Adrenal gland (tissue), 9 donors: ENCODE measurements at regions not wholly inside any gene's neighbourhood (a gene's known extent, or its start where the extent isn't known, plus 50 kb on each side); places are given as distances from the start of the nearest gene placed in this dataset.
A peak's percentile ranks its signal among the peaks of the same experiment; 100 is the strongest.

ENCODE experiments used
- DNase-seq, 7 donors: peaks; one replicate each; pipeline ENCODE4 v3.0.0-alpha.2; 2019 to 2020
- H3K27ac ChIP-seq, 5 donors: fragments of 200-600 bp; sonication (generic) in 4 of 5; 1 replicate in 3 of 5; 2 replicates in 2 of 5; pipeline versions ENCODE4 v1.5.1 to v1.8.0; 2016 to 2020; ENCODE audit warnings: mild to moderate bottlenecking in 1 of 5
- H3K27me3 ChIP-seq: fragments of 200-600 bp; 2 replicates; pipeline ENCODE4 v1.8.0; 2021
- H3K36me3 ChIP-seq, 2 donors: fragments of 200-600 bp; replicated peaks in 1 of 2; 1 replicate in 1 of 2; 2 replicates in 1 of 2; pipeline versions ENCODE4 v1.5.1 to v1.8.0; 2018 to 2022
- H3K4me1 ChIP-seq, 2 donors: fragments of 200-600 bp; replicated peaks in 1 of 2; 1 replicate in 1 of 2; 2 replicates in 1 of 2; pipeline versions ENCODE4 v1.5.1 to v1.8.0; 2018 to 2021
- H3K4me3 ChIP-seq, 4 donors: fragments of 200-600 bp; sonication (generic) in 3 of 4; one replicate each; pipeline ENCODE4 v1.5.1; 2016 to 2018
- H3K9me3 ChIP-seq, 3 donors: fragments of 200-600 bp; sonication (generic) in 1 of 3; replicated peaks in 1 of 3; 1 replicate in 2 of 3; 2 replicates in 1 of 3; pipeline versions ENCODE4 v1.5.1 to v1.8.0; 2016 to 2021
- CTCF ChIP-seq, 6 experiments: fragments of 450-650 bp in 4 of 6; fragments of 200-600 bp in 2 of 6; sonication (generic) in 1 of 6; IDR thresholded peaks; 1 replicate in 5 of 6; 2 replicates in 1 of 6; pipeline versions ENCODE4 v1.5.1 to v1.8.0; 2016 to 2021; ENCODE audit warnings: antibody characterized with exemption in 6 of 6, mild to moderate bottlenecking in 2 of 6, moderate library complexity in 1 of 6
- POLR2A ChIP-seq, 2 donors: fragments of 450-650 bp; IDR thresholded peaks; one replicate each; pipeline ENCODE4 v1.6.1; 2017; ENCODE audit warnings: antibody characterized with exemption in 2 of 2, mild to moderate bottlenecking in 2 of 2, moderate library complexity in 1 of 2
- WGBS, 4 donors: extraction: QIAGEN DNeasy Blood & Tissue Kit in 2 of 4; methylation state at CpG; one replicate each; pipeline versions ENCODE4 v1.1.5 to v1.1.7; 2013 to 2017; 5-methylcytosine and 5-hydroxymethylcytosine counted together
- intact Hi-C, 2 donors: fragments of 100-400 bp; cut with DNase I; formaldehyde crosslinking; loops; one replicate each; pipeline versions ENCODE4 v1.14.1 to v1.15.0; 2022 to 2023
- donor health status: healthy with polysubstance abuse.
- donor health status: Bipolar disorder and iron deficiency.
- donor health status: DM: yes; HTN: yes; CAD: no.
- donor health status: DM: no; HTN: no; CAD: no.
- donor health status: DM: no; HTN: no; CAD: no.

- peak in 3 of 7 donors; percentile 16 to 53 (median 29) for DNase-seq
These were observed 600.6 kb downstream of the ANKRD50 start for GRCh38 chr4:124111922-124112321.

GRCh38 chr4:124118061-124118460 lies 594.5 kb downstream of the ANKRD50 start:
- Histone ChIP-seq H3K36me3 (no peaks in the 10 kb centered on the region), H3K27ac (no peak overlapping the region), H3K27me3 (no peaks in the 10 kb centered on the region), H3K9me3 (no peaks in the 10 kb centered on the region), H3K4me1 (no peaks in the 10 kb centered on the region), H3K4me3 (no peak overlapping the region)
- DNase-seq, result no peak
- intact Hi-C loops, result loop anchor here in 1 of 2 donors (10.0 kb wide), 2 partner anchors 713 to 1013 kb away; no protein-coding TSS in a partner anchor
- WGBS, 4 donors, result 53 to 60% (median 57%) methylated on average over 2 of the region's 2 CpGs
- TF ChIP-seq POLR2A (IDR thresholded peaks at IDR 0.05) (no peak), CTCF (IDR thresholded peaks at IDR 0.05) (no peak)

More at GRCh38 chr4:124111922-124112321, 600.6 kb downstream of the ANKRD50 start:
- Histone ChIP-seq H3K4me3 (no peak overlapping the region), H3K4me1 (peaks cover 0 to 7% of the 10 kb centered on the region in 2 donors), H3K27ac (peak overlapping the region in 1 of 5 donors; percentile 55), H3K9me3 (peaks cover 0 to 11% (median 0%) of the 10 kb centered on the region in 3 donors), H3K27me3 (no peaks in the 10 kb centered on the region), H3K36me3 (no peaks in the 10 kb centered on the region)
- WGBS, 4 donors, result 44 to 50% (median 47%) methylated on average over 2 of the region's 2 CpGs
- intact Hi-C loops, result loop anchor here in 1 of 2 donors (10.0 kb wide), 2 partner anchors 707 to 1007 kb away; no protein-coding TSS in a partner anchor
- no peak for TF ChIP-seq POLR2A (IDR thresholded peaks at IDR 0.05)
- peak; percentile 38 to 89 (median 70) for TF ChIP-seq CTCF (IDR thresholded peaks at IDR 0.05)

GRCh38 chr4:124121461-124121971 lies 591.0 kb downstream of the ANKRD50 start:
- WGBS, 4 donors, result 81 to 91% (median 85%) methylated on average over 1 of the region's 1 CpG
- TF ChIP-seq CTCF (IDR thresholded peaks at IDR 0.05) (no peak), POLR2A (IDR thresholded peaks at IDR 0.05) (no peak)
- Histone ChIP-seq H3K27me3 (no peaks in the 10 kb centered on the region), H3K27ac (no peak overlapping the region), H3K9me3 (no peaks in the 10 kb centered on the region), H3K4me1 (no peaks in the 10 kb centered on the region), H3K36me3 (no peaks in the 10 kb centered on the region), H3K4me3 (no peak overlapping the region)
- DNase-seq, result no peak
- intact Hi-C loops, result no loop called here

- TF ChIP-seq CTCF (IDR thresholded peaks at IDR 0.05), result no peak
- TF ChIP-seq POLR2A (IDR thresholded peaks at IDR 0.05), result no peak
- H3K27ac ChIP-seq, result no peak overlapping the region
- no peak overlapping the region for H3K4me3 ChIP-seq
- no peaks in the 10 kb centered on the region for H3K36me3 ChIP-seq
- H3K4me1 ChIP-seq, result no peaks in the 10 kb centered on the region
- intact Hi-C loops, result no loop called here
- no peaks in the 10 kb centered on the region for H3K9me3 ChIP-seq
- H3K27me3 ChIP-seq, result no peaks in the 10 kb centered on the region
- WGBS, 4 donors, result 86 to 91% (median 89%) methylated on average over 4 of the region's 4 CpGs
- no peak for DNase-seq
These were observed 589.4 kb downstream of the ANKRD50 start for GRCh38 chr4:124123181-124123580.
